Brain microvascular endothelial cell (primary cell): ENCODE measurements at regions not wholly inside any gene's neighbourhood (a gene's known extent, or its start where the extent isn't known, plus 50 kb on each side); places are given as distances from the start of the nearest gene placed in this dataset.

Source experiments
- DNase-seq: peaks from one replicate; pipeline ENCODE4 v3.0.0-alpha.2; 2020
- H3K27ac ChIP-seq: fragments of 250-450 bp; sonication (Bioruptor Pico); 2 replicates; pipeline ENCODE4 v1.5.1; 2020; ENCODE audit warnings: mild to moderate bottlenecking, moderate library complexity
- H3K27me3 ChIP-seq: fragments of 250-450 bp; sonication (Bioruptor Pico); replicated peaks from 2 replicates; pipeline ENCODE4 v1.5.1; 2020; ENCODE audit warnings: mild to moderate bottlenecking
- H3K36me3 ChIP-seq: fragments of 250-450 bp; sonication (Bioruptor Pico); replicated peaks from 2 replicates; pipeline ENCODE4 v1.5.1; 2020; ENCODE audit warnings: mild to moderate bottlenecking
- H3K4me3 ChIP-seq: 2 replicates; pipeline ENCODE4 v1.5.1; 2011; ENCODE audit warnings: low read depth, mild to moderate bottlenecking, control low read depth, low read length, moderate library complexity
- CTCF ChIP-seq: IDR thresholded peaks from 2 replicates; pipeline ENCODE4 v1.5.1; 2011; ENCODE audit warnings: low read depth, mild to moderate bottlenecking, moderate library complexity, low read length, control low read depth, inconsistent platforms; ENCODE audit errors: missing control alignments
- in situ Hi-C: cut with HindIII; loops from 2 replicates; pipeline ENCODE4 v1.10.0; 2017; ENCODE audit warnings: low sequenced_read_pairs, low pct_ligation_motif_present

- DNase-seq: no peak
- Histone ChIP-seq H3K27me3 (no peaks in the 10 kb centered on the region), H3K4me3 (no peak overlapping the region), H3K27ac (no peak overlapping the region), H3K36me3 (no peaks in the 10 kb centered on the region)
- TF ChIP-seq CTCF: no peak
- in situ Hi-C loops: no loop called here
These were observed 150.1 kb upstream of the SERTAD2 start for GRCh38 chr2:64803776-64804175.

GRCh38 chr2:64804651-64805050 lies 150.9 kb upstream of the SERTAD2 start:
- Histone ChIP-seq H3K27ac (no peak overlapping the region), H3K4me3 (no peak overlapping the region), H3K27me3 (no peaks in the 10 kb centered on the region), H3K36me3 (no peaks in the 10 kb centered on the region)
- in situ Hi-C loops: no loop called here
- no peak for DNase-seq
- TF ChIP-seq CTCF: no peak

GRCh38 chr2:64807417-64807816 lies 153.7 kb upstream of the SERTAD2 start:
- Histone ChIP-seq H3K36me3 (no peaks in the 10 kb centered on the region), H3K27me3 (no peaks in the 10 kb centered on the region), H3K4me3 (no peak overlapping the region), H3K27ac (peak overlapping the region; percentile 84)
- in situ Hi-C loops: no loop called here
- DNase-seq: peak; percentile 100
- TF ChIP-seq CTCF: peak; percentile 38

- no peak for DNase-seq
- TF ChIP-seq CTCF: no peak
- no peaks in the 10 kb centered on the region for H3K36me3 ChIP-seq
- no peak overlapping the region for H3K4me3 ChIP-seq
- H3K27me3 ChIP-seq: no peaks in the 10 kb centered on the region
- in situ Hi-C loops: no loop called here
- peak overlapping the region; percentile 84 for H3K27ac ChIP-seq
These were observed 154.4 kb upstream of the SERTAD2 start for GRCh38 chr2:64808092-64808491.

GRCh38 chr2:64808754-64809153 lies 155.0 kb upstream of the SERTAD2 start:
- H3K27ac ChIP-seq: no peak overlapping the region
- TF ChIP-seq CTCF: no peak
- in situ Hi-C loops: no loop called here

GRCh38 chr2:64809216-64809615 lies 155.5 kb upstream of the SERTAD2 start:
- Histone ChIP-seq H3K27ac (no peak overlapping the region), H3K4me3 (no peak overlapping the region), H3K27me3 (no peaks in the 10 kb centered on the region), H3K36me3 (no peaks in the 10 kb centered on the region)
- no peak for TF ChIP-seq CTCF
- in situ Hi-C loops: no loop called here
- DNase-seq: no peak

More at GRCh38 chr2:64808754-64809153, 155.0 kb upstream of the SERTAD2 start:
- DNase-seq: no peak
- H3K36me3 ChIP-seq: no peaks in the 10 kb centered on the region
- H3K27me3 ChIP-seq: no peaks in the 10 kb centered on the region
- no peak overlapping the region for H3K4me3 ChIP-seq
